Progenitor cell of endocrine pancreas (in vitro differentiated cells): ENCODE measurements at regions not wholly inside any gene's neighbourhood (a gene's known extent, or its start where the extent isn't known, plus 50 kb on each side); places are given as distances from the start of the nearest gene placed in this dataset.

Experiments used
- DNase-seq: peaks from one replicate; pipeline ENCODE4 v3.0.0; 2021; ENCODE audit warnings: low spot score; ENCODE audit not compliant: unreplicated experiment
- H3K27ac Mint-ChIP-seq: 2 replicates; pipeline ENCODE4 v1.8.0; 2021; ENCODE audit warnings: mild to moderate bottlenecking, moderate library complexity, mixed read lengths
- H3K27me3 Mint-ChIP-seq: 2 replicates; pipeline ENCODE4 v1.8.0; 2021; ENCODE audit warnings: mixed read lengths
- H3K36me3 Mint-ChIP-seq: 2 replicates; pipeline ENCODE4 v1.8.0; 2022; ENCODE audit warnings: mixed read lengths; ENCODE audit not compliant: insufficient read depth
- H3K4me1 Mint-ChIP-seq: 2 replicates; pipeline ENCODE4 v1.8.0; 2021; ENCODE audit warnings: low read depth, mixed read lengths
- H3K4me3 Mint-ChIP-seq: 2 replicates; pipeline ENCODE4 v1.8.0; 2021; ENCODE audit warnings: low read depth, mild to moderate bottlenecking, moderate library complexity, mixed read lengths
- H3K9me3 Mint-ChIP-seq: 2 replicates; pipeline ENCODE4 v1.8.0; 2021; ENCODE audit warnings: low read depth, mixed read lengths
- CTCF ChIP-seq: fragments of 200-600 bp; sonication (generic); IDR thresholded peaks from one replicate; pipeline ENCODE4 v1.5.0; 2021; ENCODE audit warnings: antibody characterized with exemption, mild to moderate bottlenecking; ENCODE audit not compliant: unreplicated experiment

- peaks cover 6% of the 10 kb centered on the region for H3K27me3 Mint-ChIP-seq
- no peaks in the 10 kb centered on the region for H3K36me3 Mint-ChIP-seq
- no peak for DNase-seq
- H3K27ac Mint-ChIP-seq: no peak overlapping the region
- no peaks in the 10 kb centered on the region for H3K9me3 Mint-ChIP-seq
- no peak for TF ChIP-seq CTCF
- peaks cover 2% of the 10 kb centered on the region for H3K4me1 Mint-ChIP-seq
- H3K4me3 Mint-ChIP-seq: no peak overlapping the region
Measured at GRCh38 chr2:164000176-164000575, 264.4 kb upstream of the FIGN start.

- H3K4me1 Mint-ChIP-seq: peaks cover 2% of the 10 kb centered on the region
- H3K4me3 Mint-ChIP-seq: no peak overlapping the region
- H3K27me3 Mint-ChIP-seq: no peaks in the 10 kb centered on the region
- H3K27ac Mint-ChIP-seq: no peak overlapping the region
- H3K36me3 Mint-ChIP-seq: no peaks in the 10 kb centered on the region
- DNase-seq: no peak
- TF ChIP-seq CTCF: no peak
- no peaks in the 10 kb centered on the region for H3K9me3 Mint-ChIP-seq
Measured at GRCh38 chr2:163997466-163997865, 261.7 kb upstream of the FIGN start.

- Mint-ChIP-seq H3K36me3 (no peaks in the 10 kb centered on the region), H3K27me3 (no peaks in the 10 kb centered on the region), H3K4me3 (no peak overlapping the region), H3K4me1 (no peaks in the 10 kb centered on the region), H3K9me3 (no peaks in the 10 kb centered on the region), H3K27ac (no peak overlapping the region)
- no peak for DNase-seq
- no peak for TF ChIP-seq CTCF
Measured at GRCh38 chr2:163990541-163990940, 254.7 kb upstream of the FIGN start.

DNA sequence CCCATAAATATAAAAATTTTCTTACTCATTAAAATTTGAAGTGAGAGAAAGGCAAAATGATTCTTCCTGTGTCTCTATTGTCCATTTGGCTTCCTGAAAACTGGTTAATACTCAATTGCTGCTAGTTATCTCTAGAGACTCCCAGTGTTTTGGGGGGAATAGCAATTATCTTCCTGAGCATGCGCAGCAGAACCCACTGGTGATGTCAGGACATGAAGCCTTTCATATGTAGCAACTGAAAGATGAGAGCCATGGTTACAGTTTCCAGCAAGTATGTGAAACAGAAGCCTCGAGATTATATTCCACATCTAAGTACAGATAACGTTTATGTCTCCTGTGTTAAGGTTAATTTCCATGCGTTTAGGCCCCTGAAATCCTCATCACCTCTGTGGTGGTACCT lies 254.3 kb upstream of the FIGN start:
- no peak for DNase-seq
- Mint-ChIP-seq H3K27ac (no peak overlapping the region), H3K9me3 (no peaks in the 10 kb centered on the region), H3K4me1 (no peaks in the 10 kb centered on the region), H3K36me3 (no peaks in the 10 kb centered on the region), H3K4me3 (no peak overlapping the region), H3K27me3 (no peaks in the 10 kb centered on the region)
- TF ChIP-seq CTCF: no peak

GRCh38 chr2:163987175-163987940 lies 251.6 kb upstream of the FIGN start:
- no peak overlapping the region for H3K4me3 Mint-ChIP-seq
- H3K36me3 Mint-ChIP-seq: no peaks in the 10 kb centered on the region
- no peaks in the 10 kb centered on the region for H3K27me3 Mint-ChIP-seq
- no peaks in the 10 kb centered on the region for H3K9me3 Mint-ChIP-seq
- no peak for DNase-seq
- no peak overlapping the region for H3K27ac Mint-ChIP-seq
- no peaks in the 10 kb centered on the region for H3K4me1 Mint-ChIP-seq
- TF ChIP-seq CTCF: no peak
